ENCODE measurements at regions not wholly inside any gene's neighbourhood (a gene's known extent, or its start where the extent isn't known, plus 50 kb on each side); places are given as distances from the start of the nearest gene placed in this dataset.

GRCh38 chr7:15854841-15855524 is 168.5 kb upstream of the MEOX2 start:
- no peak overlapping the region for H3K4me3 ChIP-seq (replicated peaks; ENCODE audit: low read depth, low read length)
- no peak for DNase-seq (ENCODE audit: extremely low read depth, low read depth)
- TF ChIP-seq CTCF (IDR thresholded peaks at IDR 0.05; ENCODE audit: low read depth, low read length, missing control alignments): no peak

DNA sequence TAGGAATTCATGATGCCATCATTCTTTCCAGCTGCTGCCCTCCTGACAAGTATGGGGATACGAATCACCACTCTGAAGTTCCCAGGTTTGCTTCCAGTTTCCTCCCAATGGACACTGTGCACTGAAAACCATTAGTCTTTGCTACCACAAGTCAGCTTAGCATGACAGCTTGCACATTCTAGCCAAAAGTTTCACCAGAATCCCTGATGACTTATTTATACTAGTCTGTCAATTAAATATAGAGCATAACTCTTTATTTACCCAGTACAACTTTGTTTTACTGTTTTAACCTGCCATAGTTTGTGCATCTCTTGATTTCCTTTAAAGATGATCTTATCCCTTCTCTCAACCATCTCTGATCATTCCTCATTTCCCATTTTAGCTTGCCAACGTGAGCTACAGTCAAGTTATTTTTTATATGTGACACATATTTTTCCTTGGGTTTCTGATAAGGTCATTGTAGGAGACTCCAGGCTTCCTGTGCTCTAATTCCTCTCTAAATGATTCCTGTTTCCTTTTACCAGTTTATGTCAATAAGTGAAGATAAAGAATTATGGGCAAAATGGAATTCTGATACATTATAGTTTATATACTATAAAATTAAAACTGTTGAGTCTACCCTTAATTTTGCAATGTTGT is 167.5 kb upstream of the MEOX2 start:
- no peak for TF ChIP-seq CTCF (IDR thresholded peaks at IDR 0.05; ENCODE audit: low read depth, low read length, missing control alignments)
- no peak for DNase-seq (ENCODE audit: extremely low read depth, low read depth)
- no peak overlapping the region for H3K4me3 ChIP-seq (replicated peaks; ENCODE audit: low read depth, low read length)

DNA sequence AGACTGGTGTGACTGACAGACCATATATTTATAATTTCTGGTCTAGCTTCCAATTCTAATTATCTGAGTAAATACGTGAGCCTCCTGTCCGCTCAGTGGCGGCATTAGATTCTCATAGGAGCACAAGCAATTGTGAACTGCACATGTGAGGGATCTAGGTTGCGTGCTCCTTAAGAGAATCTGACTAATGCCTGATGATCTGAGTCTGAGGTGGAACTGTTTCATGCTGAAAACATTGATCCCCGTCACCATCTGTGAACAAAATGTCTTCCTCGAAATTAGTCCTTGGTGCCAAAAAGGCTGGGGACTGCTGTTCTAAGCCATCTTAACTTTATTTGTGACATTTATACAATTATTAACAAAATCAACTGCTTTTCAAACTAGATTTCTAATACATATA is 164.7 kb upstream of the MEOX2 start:
- no peak for DNase-seq (ENCODE audit: extremely low read depth, low read depth)
- no peak overlapping the region for H3K4me3 ChIP-seq (replicated peaks; ENCODE audit: low read depth, low read length)
- TF ChIP-seq CTCF (IDR thresholded peaks at IDR 0.05; ENCODE audit: low read depth, low read length, missing control alignments): no peak

GRCh38 chr7:15848901-15849300 is 162.4 kb upstream of the MEOX2 start:
- H3K4me3 ChIP-seq (replicated peaks; ENCODE audit: low read depth, low read length): no peak overlapping the region
- TF ChIP-seq CTCF (IDR thresholded peaks at IDR 0.05; ENCODE audit: low read depth, low read length, missing control alignments): no peak
- DNase-seq (ENCODE audit: extremely low read depth, low read depth): no peak

DNA sequence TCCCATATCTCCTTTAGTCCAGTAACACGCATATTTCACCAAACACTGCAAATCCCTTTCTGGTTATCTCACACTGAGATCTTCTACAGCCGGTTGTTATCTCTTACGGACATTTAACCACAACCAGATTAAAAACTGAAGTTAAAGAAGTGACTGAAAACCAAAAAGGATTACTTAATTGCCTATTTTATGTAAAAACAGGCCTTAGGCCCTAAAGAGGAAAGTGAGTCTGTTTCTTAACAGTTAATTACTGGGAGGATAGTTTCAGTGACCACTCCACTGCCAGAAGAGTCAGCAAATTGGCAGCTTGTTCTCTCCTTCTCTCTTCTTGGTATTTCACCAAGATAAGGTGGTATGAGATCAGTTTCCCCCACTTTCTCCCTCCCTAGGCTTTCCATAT is 161.9 kb upstream of the MEOX2 start:
- no peak for TF ChIP-seq CTCF (IDR thresholded peaks at IDR 0.05; ENCODE audit: low read depth, low read length, missing control alignments)
- no peak for DNase-seq (ENCODE audit: extremely low read depth, low read depth)
- no peak overlapping the region for H3K4me3 ChIP-seq (replicated peaks; ENCODE audit: low read depth, low read length)

DNA sequence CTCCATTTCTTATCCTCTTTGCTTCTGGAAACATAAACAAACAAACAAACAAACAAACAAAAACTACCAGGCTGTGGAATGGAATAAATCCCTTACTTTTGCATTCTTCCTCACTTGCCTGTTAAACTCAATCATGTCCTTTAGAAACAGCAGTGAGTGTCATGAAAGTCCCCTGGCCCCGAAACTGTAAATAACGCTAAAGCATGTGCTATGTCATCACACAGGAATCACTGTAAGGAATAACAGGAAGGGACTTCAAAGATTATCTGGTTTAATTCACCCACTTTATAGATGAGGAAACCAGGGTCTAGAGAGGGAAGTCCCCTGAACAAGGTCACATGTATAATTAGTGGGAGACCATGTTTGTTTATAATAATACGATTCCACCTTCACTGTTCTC is 159.4 kb upstream of the MEOX2 start:
- DNase-seq (ENCODE audit: extremely low read depth, low read depth): no peak
- TF ChIP-seq CTCF (IDR thresholded peaks at IDR 0.05; ENCODE audit: low read depth, low read length, missing control alignments): no peak
- no peak overlapping the region for H3K4me3 ChIP-seq (replicated peaks; ENCODE audit: low read depth, low read length)

Data from HFF-Myc (cell line).